ENCODE measurements at regions not wholly inside any gene's neighbourhood (a gene's known extent, or its start where the extent isn't known, plus 50 kb on each side); places are given as distances from the start of the nearest gene placed in this dataset.
"Not testable (repeated sequence)": the region's sequence is repeated elsewhere in the genome, so short reads cannot be mapped to it uniquely, and the experiment has no call there.

GRCh38 chr2:224109751-224110150 is 70.7 kb upstream of the SERPINE2 start:
- DNase-seq (ENCODE audit: low read depth) = no peak

DNA sequence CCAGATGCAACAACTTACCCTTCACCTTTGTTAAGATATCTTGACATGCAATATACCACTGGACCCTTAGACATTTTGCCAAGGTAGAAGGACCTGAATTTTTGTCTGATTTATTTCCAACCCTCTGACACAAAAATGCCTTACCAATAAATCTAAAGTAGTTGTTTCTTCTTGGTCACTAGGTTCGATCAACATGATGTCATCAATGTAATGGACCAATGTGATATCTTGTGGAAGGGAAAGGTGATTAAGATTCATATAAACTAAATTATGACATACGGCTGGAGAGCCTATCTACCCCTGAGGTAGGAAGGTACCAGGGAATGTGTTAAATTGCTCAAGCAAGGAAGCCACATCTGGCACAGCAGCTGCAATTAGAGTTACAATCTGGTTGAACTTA is 67.7 kb upstream of the SERPINE2 start:
- no peak for DNase-seq (ENCODE audit: low read depth)

- DNase-seq (ENCODE audit: low read depth) = no peak
These were observed 65.7 kb upstream of the SERPINE2 start for GRCh38 chr2:224104668-224105386.

DNA sequence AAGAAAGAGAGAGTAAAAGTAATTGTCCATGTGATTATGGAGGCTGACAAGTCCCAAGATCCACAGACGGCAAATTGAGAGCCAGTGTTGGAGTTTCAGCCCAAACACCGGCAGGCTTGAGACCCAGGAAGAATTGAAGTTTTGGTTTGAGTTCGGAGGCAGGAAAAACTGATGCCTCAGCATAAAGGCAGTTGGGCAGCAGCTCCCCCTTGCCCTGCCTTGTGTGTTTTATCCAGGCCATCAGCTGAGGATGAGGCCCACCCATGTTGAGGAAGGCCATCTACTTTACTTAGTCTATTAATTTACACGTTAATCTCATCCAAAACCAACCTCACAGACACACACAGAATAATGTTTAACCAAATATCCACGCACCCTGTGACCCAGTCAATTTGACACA is 64.6 kb upstream of the SERPINE2 start:
- DNase-seq (ENCODE audit: low read depth) = no peak

DNA sequence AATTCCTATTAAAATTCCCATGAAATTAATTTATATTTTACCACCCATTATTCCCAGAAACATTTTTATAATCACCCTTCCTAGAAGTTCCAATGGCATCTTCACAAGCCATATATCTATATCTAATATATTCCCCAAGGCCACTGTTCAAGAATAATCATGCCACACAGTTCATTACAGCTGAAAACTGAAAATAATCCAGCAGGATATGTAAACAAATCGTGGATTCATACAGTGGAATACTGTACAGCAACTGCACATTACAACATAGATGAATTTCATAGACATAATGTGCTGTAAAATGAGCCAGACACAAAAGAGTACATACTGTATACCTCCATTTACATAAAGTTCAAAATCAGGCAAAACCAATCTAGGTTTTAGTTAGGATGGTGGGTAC is 63.9 kb upstream of the SERPINE2 start:
- DNase-seq (ENCODE audit: low read depth) = no peak

GRCh38 chr2:224101820-224102630 is 62.9 kb upstream of the SERPINE2 start:
- DNase-seq (ENCODE audit: low read depth) = peak; percentile 97

DNA sequence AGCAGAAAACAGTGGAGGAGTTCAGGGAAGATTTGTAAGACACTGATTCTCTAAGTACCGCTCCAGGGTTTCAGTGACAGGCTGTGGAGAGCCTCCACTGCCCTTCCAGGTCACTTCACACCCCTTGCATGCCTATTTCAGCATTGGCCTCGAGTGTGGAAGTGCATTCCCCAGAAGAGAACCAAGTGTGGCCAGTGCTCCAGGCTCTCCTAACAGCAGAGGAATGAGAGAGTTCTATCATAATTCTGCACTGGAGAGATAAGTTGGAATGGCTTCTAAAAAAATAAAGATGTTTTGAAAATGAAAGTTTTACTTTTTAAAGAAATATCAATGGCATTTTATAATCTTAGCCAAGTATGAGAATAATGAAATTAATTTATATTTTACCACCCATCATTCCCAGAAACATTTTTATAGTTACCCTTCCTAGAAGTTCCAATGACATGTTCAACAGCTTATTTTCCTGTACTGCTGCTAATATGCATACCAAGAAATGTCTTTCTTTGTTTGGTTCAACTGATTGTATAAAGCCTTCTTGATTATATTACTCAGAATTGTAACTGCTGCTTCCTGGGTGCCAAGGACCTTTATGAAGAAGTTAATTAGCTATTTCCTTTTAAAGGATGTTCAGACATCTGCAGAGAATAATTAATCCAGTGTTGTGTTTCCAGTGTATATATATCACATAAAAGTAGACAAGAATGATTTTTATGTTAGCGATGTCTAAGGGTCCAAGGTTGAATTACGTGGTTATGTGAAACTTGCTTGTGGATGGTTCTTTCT is 61.0 kb upstream of the SERPINE2 start:
- no peak for DNase-seq (ENCODE audit: low read depth)

DNA sequence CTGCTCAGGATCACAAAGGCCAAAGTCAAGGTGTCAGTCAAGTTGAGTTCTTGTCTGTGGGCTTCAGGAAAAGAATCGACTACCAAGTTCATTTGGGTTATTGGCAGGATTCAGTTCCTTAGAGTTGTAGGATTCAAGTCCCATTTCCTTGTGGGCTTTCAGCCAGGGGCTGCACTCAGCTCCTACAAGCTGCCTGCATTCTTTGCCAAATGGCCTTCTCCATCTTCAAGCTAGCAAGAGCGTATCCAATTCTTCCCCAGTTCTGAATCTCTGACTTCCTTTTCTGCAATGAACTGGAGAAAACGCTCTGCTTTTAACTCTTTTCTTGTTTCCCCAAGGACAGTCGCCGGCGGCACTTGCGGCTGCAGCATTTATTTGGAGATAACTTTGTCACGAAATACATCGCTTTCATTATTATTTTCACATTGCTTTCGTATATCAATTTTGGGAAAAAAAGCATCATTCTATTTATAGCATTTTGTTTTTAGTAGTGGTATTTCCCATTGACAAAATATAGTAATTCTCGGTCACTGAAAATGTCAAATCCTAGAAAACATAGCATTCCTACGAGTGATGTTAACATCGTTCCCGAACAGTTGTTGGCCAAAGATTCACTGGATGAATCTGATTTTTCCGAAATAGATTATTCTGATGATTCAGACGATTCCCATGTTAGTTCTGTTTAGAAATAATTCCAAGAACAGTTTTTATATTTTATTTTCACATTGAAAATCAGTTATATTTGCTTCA is 59.6 kb upstream of the SERPINE2 start:
- no peak for DNase-seq (ENCODE audit: low read depth)

- DNase-seq (ENCODE audit: low read depth) = no peak
These were observed 55.3 kb upstream of the SERPINE2 start for GRCh38 chr2:224094413-224094812.

DNA sequence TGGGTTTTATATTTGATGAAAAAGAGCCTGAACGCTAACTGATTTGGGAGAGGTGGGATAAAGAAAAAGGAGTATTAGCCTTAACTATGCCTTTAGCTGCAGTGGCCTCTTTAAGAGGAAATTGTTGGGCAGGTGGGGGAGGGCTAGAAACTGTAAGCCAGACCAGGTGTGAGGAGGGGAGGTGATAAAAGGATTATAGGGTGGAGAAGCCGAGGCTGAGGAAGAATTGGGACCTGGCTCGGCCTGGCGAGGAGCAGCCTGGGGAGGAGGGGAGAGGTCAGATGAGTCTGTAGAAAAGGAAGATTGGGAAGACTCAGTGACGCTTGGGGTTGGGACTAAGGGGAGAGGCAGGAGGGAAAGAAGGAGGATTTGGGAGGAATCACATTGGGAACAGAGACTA is 52.6 kb upstream of the SERPINE2 start:
- not testable (repeated sequence) for DNase-seq (ENCODE audit: low read depth)

- DNase-seq (ENCODE audit: low read depth) = not testable (repeated sequence)
These were observed 50.5 kb upstream of the SERPINE2 start for GRCh38 chr2:224089606-224090005.
